ENCODE measurements at regions not wholly inside any gene's neighbourhood (a gene's known extent, or its start where the extent isn't known, plus 50 kb on each side); places are given as distances from the start of the nearest gene placed in this dataset.

DNA sequence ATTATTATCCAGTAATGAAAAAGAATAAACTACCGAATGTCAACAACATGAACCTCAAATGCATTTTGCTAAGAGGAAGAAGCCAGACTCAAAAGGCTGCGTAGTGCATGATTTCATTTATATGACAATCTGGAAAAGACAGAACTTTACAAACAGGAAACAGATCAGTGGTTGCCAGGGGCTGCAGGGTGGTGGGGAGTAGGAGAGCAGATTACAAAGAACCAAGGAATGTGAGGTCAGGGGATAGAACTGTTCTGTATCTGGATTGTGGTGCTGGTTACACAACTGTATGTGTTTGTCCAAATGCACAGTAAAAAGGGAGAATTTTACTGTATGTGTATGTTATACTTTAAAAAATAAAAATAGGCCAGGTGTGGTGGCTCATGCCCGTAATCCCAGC, 89.7 kb upstream of the MYL2 start:
- H3K27ac ChIP-seq (ENCODE audit: low read length): no peak overlapping the region
- H3K9me3 ChIP-seq (ENCODE audit: low read length): no peaks in the 10 kb centered on the region
- no peaks in the 10 kb centered on the region for H3K9me2 ChIP-seq (ENCODE audit: insufficient read depth, low read length)
- H3K9ac ChIP-seq (ENCODE audit: low read length): no peak overlapping the region
- H3F3A ChIP-seq (ENCODE audit: insufficient read depth, low read length, poor library complexity, severe bottlenecking): no peaks in the 10 kb centered on the region
- H3K36me3 ChIP-seq (ENCODE audit: insufficient read depth, low read length): no peaks in the 10 kb centered on the region
- H3K27me3 ChIP-seq (ENCODE audit: insufficient read depth, low read depth, low read length): no peaks in the 10 kb centered on the region
- no peak overlapping the region for H3K4me2 ChIP-seq (ENCODE audit: low read length)
- H3K79me2 ChIP-seq (replicated peaks; ENCODE audit: insufficient read depth, low read length): no peaks in the 10 kb centered on the region
- TF ChIP-seq, protein P1, sequence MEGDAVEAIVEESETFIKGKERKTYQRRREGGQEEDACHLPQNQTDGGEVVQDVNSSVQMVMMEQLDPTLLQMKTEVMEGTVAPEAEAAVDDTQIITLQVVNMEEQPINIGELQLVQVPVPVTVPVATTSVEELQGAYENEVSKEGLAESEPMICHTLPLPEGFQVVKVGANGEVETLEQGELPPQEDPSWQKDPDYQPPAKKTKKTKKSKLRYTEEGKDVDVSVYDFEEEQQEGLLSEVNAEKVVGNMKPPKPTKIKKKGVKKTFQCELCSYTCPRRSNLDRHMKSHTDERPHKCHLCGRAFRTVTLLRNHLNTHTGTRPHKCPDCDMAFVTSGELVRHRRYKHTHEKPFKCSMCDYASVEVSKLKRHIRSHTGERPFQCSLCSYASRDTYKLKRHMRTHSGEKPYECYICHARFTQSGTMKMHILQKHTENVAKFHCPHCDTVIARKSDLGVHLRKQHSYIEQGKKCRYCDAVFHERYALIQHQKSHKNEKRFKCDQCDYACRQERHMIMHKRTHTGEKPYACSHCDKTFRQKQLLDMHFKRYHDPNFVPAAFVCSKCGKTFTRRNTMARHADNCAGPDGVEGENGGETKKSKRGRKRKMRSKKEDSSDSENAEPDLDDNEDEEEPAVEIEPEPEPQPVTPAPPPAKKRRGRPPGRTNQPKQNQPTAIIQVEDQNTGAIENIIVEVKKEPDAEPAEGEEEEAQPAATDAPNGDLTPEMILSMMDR (IDR thresholded peaks at IDR 0.05; ENCODE audit: poor library complexity, severe bottlenecking): no peak
- TF ChIP-seq MXI1 (conservative IDR thresholded peaks at IDR 0.05; ENCODE audit: poor library complexity, severe bottlenecking) (no peak), TAF1 (IDR thresholded peaks at IDR 0.05; ENCODE audit: low read depth) (no peak), POLR2AphosphoS5 (IDR thresholded peaks at IDR 0.05) (no peak), SMC3 (conservative IDR thresholded peaks at IDR 0.05; ENCODE audit: poor library complexity) (no peak), EP300 (conservative IDR thresholded peaks at IDR 0.05; ENCODE audit: poor library complexity, severe bottlenecking) (no peak)
- TF ChIP-seq, protein P2, sequence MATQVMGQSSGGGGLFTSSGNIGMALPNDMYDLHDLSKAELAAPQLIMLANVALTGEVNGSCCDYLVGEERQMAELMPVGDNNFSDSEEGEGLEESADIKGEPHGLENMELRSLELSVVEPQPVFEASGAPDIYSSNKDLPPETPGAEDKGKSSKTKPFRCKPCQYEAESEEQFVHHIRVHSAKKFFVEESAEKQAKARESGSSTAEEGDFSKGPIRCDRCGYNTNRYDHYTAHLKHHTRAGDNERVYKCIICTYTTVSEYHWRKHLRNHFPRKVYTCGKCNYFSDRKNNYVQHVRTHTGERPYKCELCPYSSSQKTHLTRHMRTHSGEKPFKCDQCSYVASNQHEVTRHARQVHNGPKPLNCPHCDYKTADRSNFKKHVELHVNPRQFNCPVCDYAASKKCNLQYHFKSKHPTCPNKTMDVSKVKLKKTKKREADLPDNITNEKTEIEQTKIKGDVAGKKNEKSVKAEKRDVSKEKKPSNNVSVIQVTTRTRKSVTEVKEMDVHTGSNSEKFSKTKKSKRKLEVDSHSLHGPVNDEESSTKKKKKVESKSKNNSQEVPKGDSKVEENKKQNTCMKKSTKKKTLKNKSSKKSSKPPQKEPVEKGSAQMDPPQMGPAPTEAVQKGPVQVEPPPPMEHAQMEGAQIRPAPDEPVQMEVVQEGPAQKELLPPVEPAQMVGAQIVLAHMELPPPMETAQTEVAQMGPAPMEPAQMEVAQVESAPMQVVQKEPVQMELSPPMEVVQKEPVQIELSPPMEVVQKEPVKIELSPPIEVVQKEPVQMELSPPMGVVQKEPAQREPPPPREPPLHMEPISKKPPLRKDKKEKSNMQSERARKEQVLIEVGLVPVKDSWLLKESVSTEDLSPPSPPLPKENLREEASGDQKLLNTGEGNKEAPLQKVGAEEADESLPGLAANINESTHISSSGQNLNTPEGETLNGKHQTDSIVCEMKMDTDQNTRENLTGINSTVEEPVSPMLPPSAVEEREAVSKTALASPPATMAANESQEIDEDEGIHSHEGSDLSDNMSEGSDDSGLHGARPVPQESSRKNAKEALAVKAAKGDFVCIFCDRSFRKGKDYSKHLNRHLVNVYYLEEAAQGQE (IDR thresholded peaks at IDR 0.05; ENCODE audit: borderline replicate concordance): no peak
- H2AFZ ChIP-seq (ENCODE audit: low read depth, low read length): no peak overlapping the region
- no peak overlapping the region for H3K4me3 ChIP-seq (ENCODE audit: low read length)
- no peaks in the 10 kb centered on the region for H4K20me1 ChIP-seq (ENCODE audit: insufficient read depth)

DNA sequence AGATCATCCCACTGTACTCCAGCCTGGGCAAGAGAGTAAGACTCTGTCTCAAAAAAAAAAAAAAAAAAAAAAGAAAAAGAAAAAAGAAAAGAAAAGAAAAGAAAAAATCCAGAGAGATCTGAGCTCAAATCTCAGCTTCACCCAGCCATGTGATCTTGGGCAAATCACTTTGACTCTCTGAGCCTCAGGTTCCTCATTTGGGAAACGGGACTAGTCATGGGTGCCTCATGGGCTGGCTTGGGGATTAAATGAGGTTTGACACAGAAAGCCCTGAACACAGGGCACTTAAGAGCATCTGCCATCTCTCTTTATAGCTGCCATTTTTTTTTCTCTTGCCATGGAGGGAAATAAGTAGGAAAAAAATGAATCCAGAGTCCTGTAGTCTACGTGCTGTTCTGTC, 86.2 kb upstream of the MYL2 start:
- no peaks in the 10 kb centered on the region for H3K27me3 ChIP-seq (ENCODE audit: insufficient read depth, low read depth, low read length)
- no peaks in the 10 kb centered on the region for H3K9me2 ChIP-seq (ENCODE audit: insufficient read depth, low read length)
- H3K9ac ChIP-seq (ENCODE audit: low read length): no peak overlapping the region
- H3K4me3 ChIP-seq (ENCODE audit: low read length): no peak overlapping the region
- H3K36me3 ChIP-seq (ENCODE audit: insufficient read depth, low read length): no peaks in the 10 kb centered on the region
- H3K4me2 ChIP-seq (ENCODE audit: low read length): no peak overlapping the region
- no peaks in the 10 kb centered on the region for H3K9me3 ChIP-seq (ENCODE audit: low read length)
- no peaks in the 10 kb centered on the region for H3K79me2 ChIP-seq (replicated peaks; ENCODE audit: insufficient read depth, low read length)
- TF ChIP-seq POLR2AphosphoS5 (IDR thresholded peaks at IDR 0.05): no peak
- no peaks in the 10 kb centered on the region for H4K20me1 ChIP-seq (ENCODE audit: insufficient read depth)
- no peak overlapping the region for H3K27ac ChIP-seq (ENCODE audit: low read length)
- H2AFZ ChIP-seq (ENCODE audit: low read depth, low read length): no peak overlapping the region
- no peaks in the 10 kb centered on the region for H3F3A ChIP-seq (ENCODE audit: insufficient read depth, low read length, poor library complexity, severe bottlenecking)

DNA sequence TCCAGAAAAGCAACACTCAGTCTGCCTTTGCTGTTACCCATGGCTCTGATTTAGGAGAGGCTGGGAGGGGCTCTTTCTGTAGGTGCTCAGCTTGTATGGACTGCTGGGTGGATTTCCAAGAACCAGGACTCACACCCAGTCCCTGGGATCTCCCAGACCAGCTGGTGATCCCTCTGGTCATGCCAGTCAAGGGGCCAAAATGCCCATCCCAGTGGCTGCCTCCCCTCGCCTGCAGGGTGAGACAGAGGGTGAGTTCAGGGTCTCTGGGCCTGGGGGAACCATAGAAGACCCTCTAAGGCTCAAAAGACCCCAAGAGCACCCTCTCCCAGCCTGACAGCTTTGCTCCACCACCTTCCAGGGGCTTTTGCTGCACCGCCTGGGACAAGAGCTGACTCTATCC, 78.6 kb upstream of the MYL2 start:
- H3K9me2 ChIP-seq (ENCODE audit: insufficient read depth, low read length): no peaks in the 10 kb centered on the region
- no peaks in the 10 kb centered on the region for H4K20me1 ChIP-seq (ENCODE audit: insufficient read depth)
- no peaks in the 10 kb centered on the region for H3K9me3 ChIP-seq (ENCODE audit: low read length)
- no peak overlapping the region for H3K4me3 ChIP-seq (ENCODE audit: low read length)
- no peaks in the 10 kb centered on the region for H3K79me2 ChIP-seq (replicated peaks; ENCODE audit: insufficient read depth, low read length)
- no peaks in the 10 kb centered on the region for H3K36me3 ChIP-seq (ENCODE audit: insufficient read depth, low read length)
- no peak overlapping the region for H3K4me2 ChIP-seq (ENCODE audit: low read length)
- no peak for TF ChIP-seq EZH2 (IDR thresholded peaks at IDR 0.05; ENCODE audit: borderline replicate concordance, insufficient read depth, low read length, poor library complexity, severe bottlenecking)
- TF ChIP-seq SMC3 (conservative IDR thresholded peaks at IDR 0.05; ENCODE audit: poor library complexity): no peak
- no peak for TF ChIP-seq TAF1 (IDR thresholded peaks at IDR 0.05; ENCODE audit: low read depth)
- TF ChIP-seq, protein P1 (IDR thresholded peaks at IDR 0.05; ENCODE audit: poor library complexity, severe bottlenecking): no peak
- TF ChIP-seq MXI1 (conservative IDR thresholded peaks at IDR 0.05; ENCODE audit: poor library complexity, severe bottlenecking): no peak
- no peak for TF ChIP-seq EP300 (conservative IDR thresholded peaks at IDR 0.05; ENCODE audit: poor library complexity, severe bottlenecking)
- no peak overlapping the region for H3K9ac ChIP-seq (ENCODE audit: low read length)
- H3F3A ChIP-seq (ENCODE audit: insufficient read depth, low read length, poor library complexity, severe bottlenecking): no peaks in the 10 kb centered on the region
- no peak overlapping the region for H3K27ac ChIP-seq (ENCODE audit: low read length)
- no peak overlapping the region for H2AFZ ChIP-seq (ENCODE audit: low read depth, low read length)
- no peaks in the 10 kb centered on the region for H3K27me3 ChIP-seq (ENCODE audit: insufficient read depth, low read depth, low read length)
